GM12864 (cell line): ENCODE measurements at regions not wholly inside any gene's neighbourhood (a gene's known extent, or its start where the extent isn't known, plus 50 kb on each side); places are given as distances from the start of the nearest gene placed in this dataset.
"Not testable (repeated sequence)": the region's sequence is repeated elsewhere in the genome, so short reads cannot be mapped to it uniquely, and the experiment has no call there.

Experiments
- DNase-seq: peaks from one replicate; pipeline ENCODE4 v3.0.0-alpha.2; 2011; ENCODE audit warnings: low read depth
- H3K4me3 ChIP-seq: 2 replicates; pipeline ENCODE4 v1.5.1; 2011; ENCODE audit warnings: mild to moderate bottlenecking, low read depth, low read length, control low read depth
- CTCF ChIP-seq: IDR thresholded peaks from 2 replicates; pipeline ENCODE4 v1.5.1; 2011; ENCODE audit warnings: low read depth, mild to moderate bottlenecking, moderate library complexity, low read length, control low read depth, inconsistent platforms; ENCODE audit errors: missing control alignments

GRCh38 chrY:7542256-7542858 is 630.8 kb upstream of the AMELY start:
- no peak for TF ChIP-seq CTCF
- no peak for DNase-seq
- H3K4me3 ChIP-seq: no peak overlapping the region

GRCh38 chrY:7529396-7529795 is 617.8 kb upstream of the AMELY start:
- H3K4me3 ChIP-seq: no peak overlapping the region
- no peak for TF ChIP-seq CTCF
- DNase-seq: no peak

GRCh38 chrY:7527568-7527967 is 616.0 kb upstream of the AMELY start:
- not testable (repeated sequence) for DNase-seq, H3K4me3 ChIP-seq

- TF ChIP-seq CTCF: no peak
- DNase-seq: no peak
- H3K4me3 ChIP-seq: no peak overlapping the region
Observed at GRCh38 chrY:7518387-7518786, 606.8 kb upstream of the AMELY start.

GRCh38 chrY:7516268-7516667 is 604.7 kb upstream of the AMELY start:
- H3K4me3 ChIP-seq: no peak overlapping the region
- no peak for DNase-seq
- no peak for TF ChIP-seq CTCF

GRCh38 chrY:7515812-7516211 is 604.3 kb upstream of the AMELY start:
- TF ChIP-seq CTCF: no peak
- no peak overlapping the region for H3K4me3 ChIP-seq
- no peak for DNase-seq

- no peak for TF ChIP-seq CTCF
- H3K4me3 ChIP-seq: no peak overlapping the region
- no peak for DNase-seq
Observed at GRCh38 chrY:7502896-7503295, 591.3 kb upstream of the AMELY start.
